SKM-1 treated with dmso at 0.1 percent for 144 hours (cell line): ENCODE measurements at regions not wholly inside any gene's neighbourhood (a gene's known extent, or its start where the extent isn't known, plus 50 kb on each side); places are given as distances from the start of the nearest gene placed in this dataset.
"Not testable (repeated sequence)": the region's sequence is repeated elsewhere in the genome, so short reads cannot be mapped to it uniquely, and the experiment has no call there.

Experiments
- DNase-seq: peaks from one replicate; lab custom pipeline; 2025; ENCODE audit not compliant: unreplicated experiment; lab: John Stamatoyannopoulos, UW

DNA sequence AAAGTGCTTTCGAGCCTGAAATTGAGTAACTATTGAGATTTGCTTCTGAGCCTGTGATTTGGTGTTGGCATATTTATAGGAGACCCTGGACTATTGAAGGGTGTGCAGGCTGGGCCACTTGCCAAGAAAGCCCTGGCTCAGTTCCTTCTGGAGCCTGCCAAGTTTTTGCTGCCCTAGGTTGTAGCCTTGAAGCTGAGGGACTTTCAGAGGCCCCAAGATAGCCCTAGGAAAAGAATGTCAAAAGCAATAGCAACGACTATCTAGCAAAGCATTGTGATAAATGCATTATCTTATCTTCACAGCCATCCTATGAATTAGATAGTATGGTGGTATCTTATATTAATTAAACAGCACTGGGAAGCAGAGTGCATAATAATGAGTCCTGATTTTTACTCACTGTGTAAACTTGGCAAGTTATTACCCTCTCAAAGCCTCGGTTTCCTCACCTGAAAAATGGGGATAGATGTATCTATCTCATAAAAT lies 473.7 kb upstream of the PODXL start:
- DNase-seq = no peak

DNA sequence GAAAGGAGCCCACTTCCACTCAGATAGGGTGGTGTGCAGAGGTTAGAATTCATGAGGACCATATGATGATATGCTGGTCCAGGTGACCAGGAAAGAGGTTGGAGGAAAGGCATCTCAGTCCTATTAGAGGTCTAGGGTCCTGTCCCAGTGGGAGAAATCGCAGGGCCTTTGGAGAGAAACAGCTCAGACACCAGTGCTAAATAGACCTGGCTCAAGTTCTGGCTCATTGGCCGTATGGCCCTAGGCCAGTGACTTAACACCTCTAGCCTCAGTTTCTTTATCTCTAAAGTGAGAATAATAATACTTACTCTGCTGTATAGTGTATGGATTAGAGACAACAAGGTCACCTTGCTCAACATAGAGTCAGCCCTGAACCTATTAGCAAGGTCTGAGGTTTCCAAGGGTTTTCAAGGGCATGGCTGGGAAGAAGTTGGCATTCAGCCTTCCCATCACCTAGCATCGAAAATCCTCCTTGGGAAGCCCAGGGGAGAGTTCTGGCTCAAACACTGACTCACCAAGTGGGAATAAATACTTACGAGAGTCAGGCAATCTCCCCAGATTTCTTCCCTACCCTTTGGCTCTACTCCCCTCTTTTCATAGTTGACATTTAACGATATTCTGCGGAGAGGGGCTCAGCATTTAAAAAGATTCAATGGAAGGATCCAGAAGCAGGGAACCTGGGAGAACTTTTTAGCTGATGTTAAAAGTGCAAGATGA lies 473.1 kb upstream of the PODXL start:
- DNase-seq = no peak

DNA sequence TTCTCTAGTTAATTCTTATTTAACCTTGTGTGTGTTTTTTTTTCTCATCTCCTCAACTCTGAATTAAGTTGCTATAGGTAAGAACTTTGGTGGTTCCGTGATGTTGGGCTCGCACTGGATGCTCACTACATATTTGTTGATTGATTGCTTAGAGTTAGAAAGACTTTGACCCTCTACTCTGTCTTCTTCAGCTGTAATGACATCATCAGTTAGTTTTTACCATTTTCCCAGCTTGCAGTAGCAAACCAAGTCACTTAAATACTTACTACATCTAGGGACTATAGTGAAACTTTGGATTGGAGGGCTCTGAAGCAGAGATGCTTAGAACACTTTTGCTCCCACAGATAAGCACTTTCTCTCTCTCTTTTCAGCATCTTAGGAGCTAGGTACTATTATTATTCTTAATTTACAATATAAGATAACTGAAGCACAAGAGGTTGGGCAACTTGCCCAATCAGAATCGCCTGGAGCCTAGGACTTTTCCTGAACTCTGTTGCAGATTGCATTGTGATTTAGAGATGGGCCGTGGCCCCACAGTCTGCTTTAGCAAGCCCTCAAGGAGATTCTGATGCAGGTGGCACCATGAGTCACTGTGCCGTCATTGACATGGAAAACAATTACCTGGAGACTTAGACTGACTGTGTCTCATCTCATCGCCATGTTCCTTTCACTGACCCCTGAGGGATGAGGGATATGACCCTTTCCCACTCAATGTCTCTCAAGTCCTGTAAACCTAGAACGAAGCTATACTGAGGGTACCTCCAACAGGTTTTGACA lies 471.9 kb upstream of the PODXL start:
- DNase-seq = no peak

DNA sequence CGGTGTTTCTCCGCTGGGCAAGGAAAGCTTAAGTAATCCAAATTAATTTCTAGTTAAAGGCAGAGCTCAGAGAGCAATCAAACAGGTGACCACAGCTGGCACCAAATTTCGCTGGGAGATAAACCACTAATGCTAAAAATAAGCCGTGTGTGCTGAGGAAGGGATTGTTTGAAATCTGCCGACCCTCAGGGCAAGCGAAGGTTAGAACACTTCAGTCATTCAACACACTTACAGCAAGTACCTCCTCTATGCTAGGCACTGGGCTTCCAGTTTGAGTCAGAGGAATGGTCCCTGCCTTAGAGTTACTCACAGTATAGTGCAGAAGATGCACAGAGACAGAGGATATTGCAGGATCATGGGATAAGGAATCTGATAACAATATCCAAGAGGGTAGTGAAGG lies 467.9 kb upstream of the PODXL start:
- no peak for DNase-seq

DNA sequence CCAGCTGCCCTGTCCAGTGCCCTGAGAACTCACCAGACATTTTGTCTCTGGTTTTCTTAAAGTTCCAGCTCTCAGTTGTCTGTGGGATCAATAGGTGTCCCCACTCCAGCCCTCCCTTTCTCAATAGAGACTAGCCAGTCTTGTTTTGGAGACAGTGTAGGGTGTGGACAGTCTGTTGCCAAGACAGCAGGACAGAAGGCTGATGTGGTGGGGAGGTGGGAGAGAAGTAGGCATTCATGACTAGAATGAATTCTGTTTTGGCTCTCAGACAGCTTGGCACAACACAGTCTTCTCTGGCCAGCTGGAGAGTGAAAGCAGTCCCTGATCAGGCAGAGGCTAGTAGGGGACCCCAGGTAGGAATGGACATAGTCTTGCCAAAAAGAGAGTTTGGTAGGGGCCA lies 467.0 kb upstream of the PODXL start:
- DNase-seq = no peak

DNA sequence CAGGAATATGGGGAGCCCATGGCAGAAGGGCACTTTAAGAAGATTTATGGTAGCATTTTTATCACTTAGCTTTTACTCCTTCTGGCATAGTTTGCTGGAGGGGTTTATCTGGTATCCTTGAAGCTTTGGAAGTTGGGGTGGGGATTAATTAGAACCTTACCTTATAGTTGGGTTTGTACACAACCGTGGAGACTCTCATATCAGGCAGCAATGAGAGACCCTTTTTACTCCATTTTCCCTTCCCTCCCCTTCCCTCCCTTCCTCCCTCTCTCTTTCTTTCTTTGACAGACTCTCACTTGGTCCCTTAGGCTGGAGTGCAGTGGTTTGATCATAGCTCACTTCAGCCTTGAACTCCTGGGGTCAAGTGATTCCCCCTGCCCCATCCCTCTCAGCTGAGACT lies 465.8 kb upstream of the PODXL start:
- no peak for DNase-seq

DNA sequence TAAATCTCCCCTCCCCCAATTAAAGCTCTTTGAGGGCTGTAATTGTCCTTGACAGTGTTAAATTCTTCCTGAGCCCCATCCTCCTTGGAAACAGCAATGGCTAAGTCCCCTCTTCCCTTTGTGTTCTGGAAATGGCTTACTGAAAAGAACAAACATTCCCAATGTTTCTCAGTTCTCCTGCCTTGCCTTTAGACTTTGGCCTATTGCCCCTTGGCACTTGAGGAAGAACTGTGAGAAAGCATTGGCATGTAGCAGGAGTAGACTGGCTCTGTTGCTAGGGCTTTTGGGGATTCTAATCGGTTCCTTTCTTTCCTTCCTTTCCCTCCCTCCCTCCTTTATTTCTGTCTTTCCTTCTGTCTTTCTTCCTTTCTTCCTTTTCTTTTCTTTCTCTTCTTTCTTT lies 463.3 kb upstream of the PODXL start:
- DNase-seq = no peak

DNA sequence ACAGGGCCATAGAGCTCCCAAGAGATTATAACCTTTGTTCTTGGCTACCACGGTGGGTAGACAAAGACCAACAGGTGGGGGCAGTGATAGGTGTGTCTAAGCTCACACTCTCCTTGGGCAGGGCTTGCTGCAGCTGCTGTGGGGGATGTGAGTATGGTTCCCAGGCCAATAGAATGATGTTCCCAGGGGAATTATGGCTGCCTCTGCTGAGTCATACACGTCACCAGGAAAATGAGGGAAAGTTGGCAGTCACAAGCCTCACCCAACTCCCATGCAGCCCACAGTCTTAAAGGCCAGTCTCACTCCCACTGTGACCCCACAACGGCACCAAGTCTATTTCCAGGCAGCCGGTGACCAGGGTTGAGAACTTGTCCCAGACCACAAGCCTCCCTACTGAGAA lies 453.4 kb upstream of the PODXL start:
- no peak for DNase-seq

DNA sequence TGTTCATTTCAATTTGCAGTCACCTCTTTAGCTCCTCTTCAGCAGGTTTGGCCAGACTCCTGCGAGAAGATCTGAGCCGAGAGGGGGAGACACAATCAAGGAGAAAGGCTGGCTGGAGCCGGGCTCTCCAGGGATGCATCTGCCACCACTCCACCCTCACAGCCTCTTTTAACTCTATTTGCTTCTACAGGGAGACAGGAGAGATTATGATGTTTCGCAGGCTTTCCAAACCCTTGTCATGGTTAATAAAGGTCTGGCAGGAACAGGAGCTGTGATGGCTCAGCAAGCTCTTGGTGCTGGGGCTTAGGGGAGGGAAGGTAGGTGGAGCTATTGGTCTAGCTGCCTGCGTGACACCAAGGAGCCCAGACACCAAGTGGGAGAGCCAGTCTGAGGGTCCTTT lies 448.1 kb upstream of the PODXL start:
- DNase-seq = no peak

DNA sequence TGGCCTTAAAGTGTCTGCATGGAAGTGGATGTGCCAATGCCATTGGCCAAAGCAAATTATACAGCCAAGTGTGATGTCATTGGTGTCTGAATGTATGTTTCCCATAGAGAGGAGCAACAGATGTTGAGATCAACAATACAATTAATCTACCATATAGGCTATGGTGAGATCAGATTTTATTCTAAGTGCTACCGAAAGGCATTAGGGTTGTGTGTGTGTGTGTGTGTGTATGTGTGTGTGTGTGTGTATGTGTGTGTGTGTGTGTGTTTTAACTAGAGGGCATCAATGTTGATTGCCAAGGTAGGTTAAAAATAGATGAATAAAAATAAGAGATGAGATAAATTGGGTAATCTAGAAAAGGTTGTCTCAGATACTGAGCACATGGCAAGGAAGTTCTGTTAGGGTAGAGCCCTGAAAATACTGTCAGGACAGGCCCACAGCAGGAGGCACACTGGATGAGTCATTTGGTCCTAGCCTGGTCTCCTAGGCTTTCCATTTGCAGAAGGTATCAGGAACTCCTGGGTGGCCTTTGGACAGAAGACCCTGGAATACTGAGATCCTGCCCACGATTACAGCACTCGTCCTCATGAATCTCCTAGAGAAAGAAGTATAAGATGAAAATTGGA lies 446.0 kb upstream of the PODXL start:
- DNase-seq = no peak

DNA sequence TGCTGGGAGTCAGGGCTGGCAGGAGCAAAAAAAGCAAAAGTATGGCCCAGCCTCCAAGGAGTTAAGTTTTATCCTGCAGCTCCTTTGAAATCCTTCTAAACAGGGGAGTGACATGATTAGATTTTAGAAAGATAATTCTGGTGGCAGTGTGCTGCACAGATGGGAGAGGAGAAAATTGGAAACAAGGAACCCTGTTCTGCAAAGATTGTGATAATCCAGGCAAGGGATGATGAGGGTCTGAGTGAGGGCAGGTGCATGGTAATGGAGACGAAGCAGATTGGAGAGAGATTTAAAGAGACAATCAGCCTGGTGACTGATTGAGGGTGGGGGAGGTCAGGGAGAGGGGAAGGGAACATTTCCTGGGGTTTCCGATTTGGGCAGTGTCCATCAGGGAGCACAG lies 444.7 kb upstream of the PODXL start:
- DNase-seq = no peak

DNA sequence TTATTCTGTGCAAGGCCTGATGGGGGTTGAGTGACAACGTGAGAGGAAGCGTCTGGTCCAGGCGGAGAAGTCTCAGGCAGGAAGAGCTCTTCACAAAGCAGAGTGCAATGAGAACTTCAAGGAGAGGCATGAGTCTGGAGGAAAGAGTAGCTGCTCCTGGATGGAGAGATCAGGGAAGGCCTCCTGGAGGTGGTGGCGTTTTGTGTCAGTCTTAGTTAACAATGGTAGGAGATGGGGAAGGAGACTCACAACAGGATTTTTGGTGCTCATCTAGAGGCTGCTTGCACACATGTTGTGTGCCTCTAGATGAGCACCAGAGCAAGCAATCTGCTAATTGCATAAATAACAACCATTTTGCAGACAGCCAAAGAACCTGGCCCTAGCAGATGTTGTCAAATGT lies 442.8 kb upstream of the PODXL start:
- DNase-seq = no peak

DNA sequence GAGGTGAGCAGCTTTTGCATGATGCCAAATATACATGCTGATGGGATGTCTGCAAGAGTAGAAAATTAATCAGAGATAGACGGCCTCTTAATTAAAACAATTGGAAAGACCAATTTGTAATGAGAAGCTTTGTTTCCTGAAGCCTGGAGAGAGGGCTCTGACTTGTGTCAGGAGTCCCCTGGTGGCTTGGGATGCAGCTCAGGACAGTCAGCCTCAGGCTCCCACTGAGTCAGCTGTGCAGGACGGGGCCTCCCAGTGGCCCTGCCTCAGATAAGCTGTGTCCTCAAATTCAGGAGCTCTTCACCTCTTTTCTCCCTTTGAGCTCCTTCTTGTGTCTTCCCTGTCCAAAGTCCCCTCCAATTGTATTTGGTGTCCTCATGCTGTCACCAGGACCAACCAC lies 438.9 kb upstream of the PODXL start:
- no peak for DNase-seq

DNA sequence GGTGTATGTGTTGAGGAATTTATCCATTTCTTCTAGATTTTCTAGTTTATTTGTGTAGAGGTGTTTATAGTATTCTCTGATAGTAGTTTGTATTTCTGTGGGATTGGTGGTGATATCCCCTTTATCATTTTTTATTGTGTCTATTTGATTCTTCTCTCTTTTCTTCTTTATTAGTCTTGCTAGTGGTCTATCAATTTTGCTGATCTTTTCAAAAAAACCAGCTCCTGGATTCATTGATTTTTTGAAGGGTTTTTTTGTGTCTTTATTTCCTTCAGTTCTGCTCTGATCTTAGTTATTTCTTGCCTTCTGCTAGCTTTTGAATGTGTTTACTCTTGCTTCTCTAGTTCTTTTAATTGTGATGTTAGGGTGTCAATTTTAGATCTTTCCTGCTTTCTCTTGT lies 424.6 kb upstream of the PODXL start:
- DNase-seq = not testable (repeated sequence)

DNA sequence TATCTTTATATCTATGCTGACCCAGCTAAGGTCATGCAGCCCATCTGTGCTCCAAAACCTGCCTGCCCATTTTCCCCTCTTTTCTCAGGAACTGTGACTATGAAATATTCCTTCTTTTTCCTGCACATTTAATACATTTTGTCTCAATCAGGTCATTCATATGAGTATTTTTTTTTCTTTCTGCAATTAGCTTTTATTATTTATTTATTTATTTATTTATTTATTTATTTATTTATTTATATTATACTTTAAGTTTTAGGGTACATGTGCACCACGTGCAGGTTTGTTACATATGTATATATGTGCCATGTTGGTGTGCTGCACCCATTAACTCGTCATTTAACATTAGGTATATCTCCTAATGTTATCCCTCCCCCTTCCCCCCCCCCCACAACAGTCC lies 421.7 kb upstream of the PODXL start:
- not testable (repeated sequence) for DNase-seq

DNA sequence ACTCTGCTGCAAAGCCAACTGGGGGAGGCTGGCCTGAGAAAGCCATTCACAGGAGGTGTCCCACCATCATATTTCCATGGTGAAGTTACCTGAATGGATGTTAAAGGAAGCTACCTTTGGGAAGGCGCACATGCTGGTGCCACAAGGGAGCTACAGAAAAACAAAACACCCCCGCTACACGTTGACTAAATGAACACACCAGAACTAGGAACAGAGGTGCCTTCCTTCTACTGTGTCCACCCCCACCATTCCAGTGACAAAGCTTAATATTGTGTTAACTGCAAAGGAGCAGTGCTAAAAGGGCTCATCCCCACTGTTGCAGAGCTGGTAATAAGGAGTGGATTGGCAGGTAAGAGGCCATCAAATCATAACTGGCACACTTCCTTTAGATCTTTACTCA lies 420.0 kb upstream of the PODXL start:
- DNase-seq = no peak

DNA sequence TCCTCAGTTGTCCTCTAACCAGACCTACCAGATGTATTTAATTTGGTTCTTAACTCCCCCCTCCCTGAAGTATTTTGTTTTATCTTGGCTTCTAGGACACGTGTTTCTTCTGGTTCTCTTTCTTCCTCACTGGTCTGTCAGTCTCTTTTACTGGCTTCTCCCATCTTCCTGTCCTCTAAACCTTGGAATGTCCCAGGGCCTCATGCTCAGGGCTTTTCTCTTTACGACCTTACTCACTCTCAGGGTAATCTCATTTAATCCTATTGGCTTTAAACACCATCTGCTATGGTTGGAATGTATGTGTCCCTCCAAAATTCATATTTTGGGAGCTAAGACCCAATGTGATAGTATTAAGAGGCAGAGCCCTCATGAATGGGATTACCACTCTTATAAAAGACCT lies 418.2 kb upstream of the PODXL start:
- DNase-seq = no peak

DNA sequence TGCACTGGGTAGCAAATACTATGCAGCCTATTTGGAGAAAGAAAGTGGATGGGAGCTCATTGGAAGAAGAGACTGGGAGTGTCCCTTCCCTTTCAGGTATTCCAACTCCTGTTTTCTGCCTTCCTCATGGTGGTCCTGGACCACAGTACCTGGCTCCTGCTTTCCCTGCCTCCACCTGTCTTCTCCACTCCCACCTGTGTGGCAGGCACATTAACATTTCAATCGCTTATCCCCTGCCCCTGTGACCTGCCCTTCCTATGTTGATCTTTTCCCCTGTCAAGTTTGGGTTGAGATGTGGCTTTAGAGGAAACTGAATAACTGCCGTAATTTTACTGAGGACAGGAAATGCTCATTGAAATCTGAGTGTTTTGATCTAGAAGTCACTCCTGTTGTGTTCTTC lies 415.8 kb upstream of the PODXL start:
- DNase-seq = no peak

DNA sequence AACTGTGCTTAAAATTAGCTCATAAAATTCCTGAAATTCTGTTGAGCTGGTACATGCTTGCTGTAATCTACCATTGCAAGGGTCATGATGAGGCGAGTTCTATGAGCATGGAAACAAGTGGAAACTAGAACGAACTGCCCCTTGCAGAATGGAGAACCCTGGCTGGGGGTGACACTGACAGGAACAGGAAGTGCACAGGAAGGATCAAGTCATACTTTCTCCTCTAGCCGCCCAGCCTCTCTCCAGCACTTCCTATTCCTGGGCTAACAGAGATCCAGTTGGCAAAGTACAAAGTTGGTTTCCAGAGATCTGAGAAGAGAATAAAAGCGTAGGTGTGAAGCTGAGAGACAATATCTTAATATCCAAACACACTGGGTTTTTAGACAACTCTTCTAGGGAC lies 414.2 kb upstream of the PODXL start:
- DNase-seq = no peak

DNA sequence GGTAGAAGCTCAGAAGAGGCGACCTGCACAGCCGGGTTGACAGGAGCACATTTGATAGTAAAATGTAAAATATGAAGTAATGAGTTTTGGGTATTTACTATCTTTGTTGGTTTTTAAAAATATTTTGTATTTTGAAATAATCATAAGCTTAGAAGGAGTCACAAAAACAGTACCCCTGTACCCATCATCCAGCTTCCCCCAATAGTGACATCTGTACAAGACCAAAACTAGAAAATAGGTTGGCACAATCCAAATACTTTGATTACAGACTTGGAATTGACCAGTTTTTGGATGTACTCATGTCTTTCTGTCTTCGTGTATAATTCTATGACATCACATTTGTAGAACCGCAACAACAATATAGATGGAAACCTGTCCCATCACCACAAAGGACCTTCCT lies 413.1 kb upstream of the PODXL start:
- no peak for DNase-seq

DNA sequence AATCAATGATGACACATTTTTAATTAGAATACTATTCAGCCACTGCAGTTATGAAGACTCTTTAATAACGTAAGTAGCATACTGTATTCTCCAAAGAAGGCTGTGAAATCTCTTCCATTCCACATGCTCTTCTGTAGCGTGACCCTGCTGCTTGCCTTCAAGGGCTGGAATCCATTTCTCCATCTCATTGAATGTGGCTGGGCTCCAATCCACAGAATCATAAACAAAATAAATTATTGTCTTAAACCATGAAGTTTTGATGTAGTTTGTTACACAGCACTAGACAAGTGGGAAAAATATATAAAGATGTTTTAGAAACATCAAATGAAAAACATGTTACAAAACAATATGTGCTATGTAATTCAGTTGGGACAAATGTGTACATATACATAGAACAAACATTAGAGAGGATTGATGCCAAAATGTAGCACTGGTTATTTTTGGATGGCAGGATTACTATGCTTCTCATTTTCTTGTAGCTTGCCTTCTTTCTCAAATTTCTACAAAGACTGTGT lies 410.8 kb upstream of the PODXL start:
- DNase-seq = no peak

DNA sequence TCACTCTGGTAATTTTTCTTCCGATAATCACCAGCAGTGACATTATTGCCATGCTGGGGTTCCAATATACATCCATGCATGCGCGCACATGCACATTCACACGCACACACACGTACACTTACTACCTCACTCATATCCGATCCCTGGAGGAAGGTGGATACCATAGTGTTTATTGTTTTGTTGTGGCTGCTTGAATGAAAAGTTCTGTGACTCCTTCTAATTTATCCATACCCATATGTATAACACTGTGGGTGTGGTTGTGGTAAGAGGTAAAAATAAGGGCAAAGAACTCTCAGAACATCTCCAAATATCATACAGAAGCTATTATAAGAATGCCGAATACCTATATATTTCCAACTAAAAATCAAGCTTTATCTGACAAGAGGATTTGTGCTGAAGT lies 407.8 kb upstream of the PODXL start:
- no peak for DNase-seq
